ENCODE measurements at regions not wholly inside any gene's neighbourhood (a gene's known extent, or its start where the extent isn't known, plus 50 kb on each side); places are given as distances from the start of the nearest gene placed in this dataset.

- no peak overlapping the region for H2BK20ac ChIP-seq (ENCODE audit: low read length)
- H3K27ac ChIP-seq (ENCODE audit: low read depth, low read length): no peak overlapping the region
- H4K8ac ChIP-seq (ENCODE audit: extremely low read depth, insufficient read depth, low read length): no peak overlapping the region
- no peak overlapping the region for H2BK120ac ChIP-seq (replicated peaks; ENCODE audit: low read depth, low read length)
- WGBS, 2 experiments (ENCODE audit: extremely low coverage in 1 of 2, insufficient coverage in 1 of 2, insufficient read length in 1 of 2, insufficient replicate concordance in 2 of 2, low coverage in 1 of 2, low lambda C conversion rate in 2 of 2, missing lambda C conversion rate in 1 of 2): 82% methylated on average over 17 of the region's 18 CpGs; no CpG with 5 or more reads in 1 of the 2 experiments
- 0 out of 2 replicates have a peak overlapping the region, but pooled peaks have one; percentile 61 for H2BK15ac ChIP-seq (ENCODE audit: low read length)
- H3K18ac ChIP-seq (ENCODE audit: extremely low read depth, low read length): no peak overlapping the region; the same call in 1 of the 2 replicates
- no peaks in the 10 kb centered on the region for H3K79me1 ChIP-seq (ENCODE audit: low read depth, low read length)
- no peaks in the 10 kb centered on the region for H3K9me3 ChIP-seq (ENCODE audit: insufficient read depth in 2 of 2, low read depth in 1 of 2, low read length in 1 of 2)
- H3K14ac ChIP-seq (ENCODE audit: insufficient read length): no peak overlapping the region
- H3K4me1 ChIP-seq (replicated peaks in 1 of 4; ENCODE audit: control insufficient read depth in 3 of 4, insufficient read depth in 4 of 4, low read length in 3 of 4): peaks cover 0 to 35% (median 22%) of the 10 kb centered on the region in 4 experiments; a peak in 6 of 7 replicates
- no peak overlapping the region for H3K4ac ChIP-seq (replicated peaks; ENCODE audit: insufficient read length, low read depth, low read length)
- TF ChIP-seq BRCA1 (IDR thresholded peaks at IDR 0.05; ENCODE audit: low read depth, low read length) (no peak), HDAC2 (IDR thresholded peaks at IDR 0.05; ENCODE audit: borderline replicate concordance in 1 of 2, low read depth in 2 of 2, low read length in 2 of 2) (no peak), GABPA (IDR thresholded peaks at IDR 0.05; ENCODE audit: borderline replicate concordance, insufficient read depth, low read length) (no peak), MAX (IDR thresholded peaks at IDR 0.05) (no peak), EZH2 (IDR thresholded peaks at IDR 0.05; ENCODE audit: low read depth, low read length, severe bottlenecking) (no peak), TCF12 (IDR thresholded peaks at IDR 0.05; ENCODE audit: low read depth, low read length) (no peak), USF2 (IDR thresholded peaks at IDR 0.05; ENCODE audit: low read length) (no peak), SIN3A (conservative IDR thresholded peaks at IDR 0.05 in 1 of 2, IDR thresholded peaks at IDR 0.05 in 1 of 2; ENCODE audit: low read depth in 1 of 2, low read length in 2 of 2) (no peak), RAD21 (IDR thresholded peaks at IDR 0.05 in 1 of 2, conservative IDR thresholded peaks at IDR 0.05 in 1 of 2; ENCODE audit: low read depth in 2 of 2, low read length in 2 of 2) (no peak)
- H3K4me2 ChIP-seq (ENCODE audit: insufficient read depth in 1 of 2, low read depth in 2 of 2, low read length in 2 of 2): 0 out of 4 replicates have a peak overlapping the region, but pooled peaks of 1 of the 2 experiments have one; percentile 15
- FAIRE-seq: no peak
- H3K4me3 ChIP-seq (ENCODE audit: extremely low read depth in 1 of 4, insufficient read depth in 2 of 4, low read depth in 3 of 4, low read length in 4 of 4): no peak overlapping the region
- no peaks in the 10 kb centered on the region for H3K23me2 ChIP-seq (ENCODE audit: low read depth, low read length)
- H4K91ac ChIP-seq (replicated peaks; ENCODE audit: insufficient read length, low read length): peak overlapping the region; percentile 73
- H3K79me2 ChIP-seq (ENCODE audit: control insufficient read depth in 1 of 2, insufficient read depth in 2 of 2, low read length in 2 of 2): no peaks in the 10 kb centered on the region
- no peak overlapping the region for H3K23ac ChIP-seq (ENCODE audit: insufficient read length)
- no peaks in the 10 kb centered on the region for H4K20me1 ChIP-seq (replicated peaks in 1 of 2; ENCODE audit: control insufficient read depth in 1 of 2, insufficient read depth in 2 of 2, low read length in 2 of 2)
- no peak overlapping the region for H3K9ac ChIP-seq (replicated peaks in 1 of 4; ENCODE audit: extremely low read depth in 1 of 4, low read depth in 3 of 4, low read length in 3 of 4)
- H2BK12ac ChIP-seq (ENCODE audit: low read depth, low read length): peak overlapping the region; percentile 68; the same call in 1 of the 2 replicates
- H2BK5ac ChIP-seq (ENCODE audit: low read depth, low read length): peak overlapping the region; percentile 24; the same call in 1 of the 2 replicates
- H4K5ac ChIP-seq (ENCODE audit: insufficient read length, low read depth, low read length): no peak overlapping the region
- no peaks in the 10 kb centered on the region for H3K27me3 ChIP-seq (replicated peaks in 1 of 4; ENCODE audit: control insufficient read depth in 3 of 4, extremely low read depth in 1 of 4, insufficient read depth in 3 of 4, low read length in 3 of 4)
- no peak overlapping the region for H2AFZ ChIP-seq (ENCODE audit: low read length)
- ChIA-PET CTCF (ENCODE audit: partially characterized antibody) (interaction anchor here (1.0 to 8.0 kb wide), 6 partner anchors 10 to 393 kb away, joined by 3 to 59 read pairs (median 4); no protein-coding TSS in a partner anchor), POLR2A (ENCODE audit: partially characterized antibody) (no interaction called here)
- H2AK5ac ChIP-seq (ENCODE audit: low read depth, low read length): 0 out of 2 replicates have a peak overlapping the region, but pooled peaks have one; percentile 24
- no peak for DNase-seq (ENCODE audit: low read depth in 1 of 2, low spot score in 2 of 2)
- H3K36me3 ChIP-seq (ENCODE audit: control insufficient read depth in 2 of 4, insufficient read depth in 4 of 4, low read length in 3 of 4): no peaks in the 10 kb centered on the region
- H3K56ac ChIP-seq (replicated peaks; ENCODE audit: insufficient read length, low read depth, low read length): no peak overlapping the region
Observed at GRCh38 chr1:10899490-10900250, 103.2 kb upstream of the CASZ1 start.

Measured in H1 (cell line).